GM18861 (cell line): ENCODE measurements at regions not wholly inside any gene's neighbourhood (a gene's known extent, or its start where the extent isn't known, plus 50 kb on each side); places are given as distances from the start of the nearest gene placed in this dataset.

Source experiments
- ATAC-seq: cut with Tn5 transposase; IDR thresholded peaks from one replicate; pipeline ENCODE4 v1.9.1; 2021; ENCODE audit not compliant: unreplicated experiment

DNA sequence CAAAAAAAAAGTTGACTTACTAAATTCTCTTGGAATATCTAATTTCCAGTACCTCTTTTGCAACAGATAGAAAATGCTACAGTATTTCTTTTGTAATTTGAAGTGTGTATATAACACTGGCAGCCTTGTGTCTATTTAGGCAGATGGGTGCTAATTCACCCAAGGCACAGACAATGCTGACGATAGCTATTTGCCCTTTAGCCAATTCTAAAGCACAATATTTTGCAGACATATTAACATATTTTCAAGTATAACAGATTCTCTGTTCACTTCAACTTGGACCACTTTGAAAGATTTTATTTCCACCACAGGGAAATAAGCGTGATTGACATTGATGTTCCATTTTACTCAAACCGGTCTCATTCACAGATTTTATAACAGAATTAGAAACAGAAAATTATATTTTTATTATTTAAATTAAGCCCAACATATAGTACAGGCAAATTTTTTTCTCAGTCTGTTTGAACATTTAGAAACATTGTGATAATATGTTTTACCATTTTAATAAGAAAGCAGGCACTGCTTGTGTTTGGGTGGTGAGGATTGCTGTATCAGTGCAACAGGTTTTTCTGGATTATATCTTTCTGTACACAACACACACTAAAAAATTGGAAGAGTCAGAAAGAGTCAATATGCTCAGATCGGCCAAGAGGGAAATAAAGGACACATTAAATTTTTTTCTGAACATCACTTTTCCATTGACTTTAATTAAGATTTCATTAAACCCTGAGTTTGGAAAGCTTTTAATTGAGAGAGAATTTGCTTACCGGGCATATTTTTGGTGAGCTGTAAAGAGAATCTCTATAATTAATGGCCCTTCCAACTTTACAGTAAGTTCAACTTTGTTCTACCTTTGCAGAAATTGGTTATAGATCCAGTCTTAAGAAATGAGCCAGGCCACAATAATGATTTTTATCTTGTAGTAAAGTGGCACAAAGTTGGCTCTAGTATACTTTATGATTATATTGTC is 327.3 kb upstream of the NR2F2 start:
- ATAC-seq = no peak

DNA sequence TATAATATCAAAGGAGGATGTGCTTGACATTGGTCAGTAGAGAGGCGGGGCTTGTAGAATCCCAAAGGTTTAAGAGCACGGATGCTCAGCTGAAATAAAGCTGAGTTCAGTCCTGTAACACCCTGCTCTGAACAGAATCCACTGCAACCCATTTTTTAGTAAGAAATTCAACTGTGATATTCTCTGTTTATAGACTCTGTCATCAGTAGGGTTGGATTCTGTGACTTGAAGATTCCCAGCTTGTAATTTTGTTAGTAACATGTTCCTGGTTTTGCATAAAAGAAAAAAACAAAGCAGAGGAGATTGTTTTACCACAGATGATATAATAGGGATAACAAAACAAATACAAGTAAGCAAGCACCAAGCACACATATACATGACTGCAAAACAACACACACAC is 324.6 kb upstream of the NR2F2 start:
- no peak for ATAC-seq

DNA sequence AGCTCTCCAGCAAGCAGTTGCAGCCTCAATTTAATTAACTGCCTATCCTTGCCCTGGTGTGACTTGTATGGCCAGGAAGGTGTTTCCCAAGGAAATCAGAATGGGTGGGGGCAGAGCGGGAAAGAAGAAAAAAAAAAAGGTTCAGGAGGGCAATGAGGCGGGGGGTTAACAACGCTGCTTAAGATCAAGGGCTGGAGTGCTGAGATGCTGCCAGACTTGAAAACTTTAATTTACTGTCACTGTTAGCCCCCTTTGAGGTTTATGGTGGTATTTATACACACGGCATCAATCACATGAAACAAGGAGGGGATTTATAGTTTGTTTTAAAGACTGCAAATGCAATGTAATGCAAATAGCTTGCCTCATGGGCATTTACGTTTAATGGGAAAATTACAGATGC is 319.4 kb upstream of the NR2F2 start:
- ATAC-seq = no peak

DNA sequence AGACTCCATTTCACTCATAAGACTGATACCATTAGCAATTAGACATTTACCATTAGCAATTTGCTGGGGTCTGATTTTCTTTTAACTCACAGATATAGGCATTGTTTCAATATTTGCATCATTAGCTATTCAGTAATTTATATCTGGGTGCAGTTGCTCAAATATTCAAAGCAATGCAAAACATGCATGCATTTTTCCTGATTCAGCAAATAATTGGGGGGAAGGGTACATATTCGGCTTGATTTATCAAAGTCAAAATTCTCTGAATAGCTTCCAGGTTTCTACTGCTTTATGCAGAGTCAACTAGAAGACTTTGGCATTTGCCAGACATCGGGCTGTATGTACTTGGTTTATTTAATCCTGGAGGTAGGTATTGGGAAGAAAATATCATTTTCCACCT is 315.6 kb upstream of the NR2F2 start:
- no peak for ATAC-seq

DNA sequence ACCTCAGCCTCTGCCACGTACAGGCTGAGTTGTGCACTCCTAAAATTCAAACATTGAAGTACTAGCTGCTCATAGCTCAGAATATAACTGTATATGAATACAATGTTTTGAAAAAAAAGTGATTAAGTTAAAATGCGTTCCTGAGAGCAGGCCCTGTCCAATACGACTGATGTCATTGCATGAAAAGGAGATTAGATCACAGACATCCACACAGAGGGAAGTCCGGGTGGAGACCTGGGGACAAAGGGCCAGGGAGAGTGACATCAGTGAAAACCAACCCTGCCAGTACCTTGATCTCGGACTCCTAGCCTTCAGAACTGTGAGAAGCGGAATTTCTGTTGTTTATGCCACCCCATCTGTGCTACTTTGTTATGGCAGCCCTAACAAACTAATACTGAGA is 311.4 kb upstream of the NR2F2 start:
- no peak for ATAC-seq

DNA sequence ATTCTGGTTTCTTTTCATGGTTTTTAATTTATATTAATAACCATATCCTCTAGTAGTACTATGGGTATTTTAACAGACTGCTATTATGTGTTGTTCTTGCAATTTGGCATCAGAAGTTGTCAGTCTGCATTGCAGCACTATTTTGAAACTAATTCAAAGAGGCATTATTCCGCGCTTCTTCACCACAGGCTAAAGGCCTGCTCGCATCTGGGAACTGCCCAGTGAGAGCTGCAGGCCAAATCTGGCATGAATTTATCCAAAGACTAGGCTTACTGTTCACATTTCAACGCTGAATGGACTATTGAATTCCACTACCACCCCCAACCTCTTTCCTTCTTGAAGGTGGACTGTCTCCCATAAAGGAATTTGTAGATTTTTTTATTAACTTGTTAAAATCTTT is 310.4 kb upstream of the NR2F2 start:
- ATAC-seq = no peak

DNA sequence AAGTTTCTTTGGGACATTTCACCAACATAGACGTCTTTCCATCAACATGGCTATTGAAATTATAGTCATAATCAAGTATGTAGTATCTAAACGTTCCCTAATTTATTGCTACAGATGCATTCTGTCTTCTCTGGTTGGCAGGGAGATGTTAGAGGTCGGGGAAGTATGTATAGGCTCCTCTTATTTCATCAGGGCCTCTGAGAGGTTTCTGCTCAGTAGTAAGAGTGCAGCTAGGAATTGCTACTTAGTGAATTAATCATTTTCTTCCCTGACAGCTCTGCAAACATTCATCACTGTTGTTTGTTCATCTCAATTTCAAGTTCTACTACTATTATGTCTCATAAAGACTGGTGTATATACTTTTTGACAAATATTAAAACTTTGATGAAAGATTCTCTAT is 309.7 kb upstream of the NR2F2 start:
- no peak for ATAC-seq

DNA sequence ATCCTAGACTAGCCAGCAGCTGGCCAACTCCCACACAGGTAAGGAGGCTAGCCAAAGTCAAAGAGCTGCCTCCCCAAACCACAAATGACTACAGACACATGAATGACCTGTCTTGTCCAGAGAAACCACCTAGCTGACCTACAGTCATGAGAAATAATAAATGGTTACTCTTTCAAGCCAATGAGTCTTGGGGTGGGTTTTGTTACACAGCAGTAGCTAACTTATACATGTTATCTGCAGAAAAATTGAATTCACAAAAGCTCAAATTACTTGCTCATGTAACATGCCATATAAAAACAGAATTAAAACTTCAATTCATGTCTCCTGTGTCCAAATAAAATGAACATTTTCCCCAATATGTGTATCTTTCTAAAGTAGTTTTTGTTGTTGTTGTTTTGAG is 307.4 kb upstream of the NR2F2 start:
- ATAC-seq = no peak

DNA sequence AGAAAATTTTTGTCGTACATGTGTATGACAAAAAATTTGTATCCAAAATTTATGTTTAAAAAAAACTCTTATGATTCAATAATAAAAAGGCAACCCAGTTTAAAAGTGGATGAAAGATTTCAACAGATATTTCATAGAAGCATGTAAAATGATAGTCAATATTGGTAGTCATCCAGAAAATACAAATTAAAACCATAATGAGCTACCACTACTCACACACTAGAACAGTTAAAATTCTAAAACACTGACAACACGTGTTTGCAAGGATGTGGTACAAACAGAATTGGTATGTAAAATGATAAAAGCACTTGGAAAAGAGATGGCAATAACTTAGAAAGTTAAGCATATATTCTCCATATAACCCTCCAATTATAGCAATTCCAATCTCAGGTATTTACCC is 303.0 kb upstream of the NR2F2 start:
- ATAC-seq = no peak

DNA sequence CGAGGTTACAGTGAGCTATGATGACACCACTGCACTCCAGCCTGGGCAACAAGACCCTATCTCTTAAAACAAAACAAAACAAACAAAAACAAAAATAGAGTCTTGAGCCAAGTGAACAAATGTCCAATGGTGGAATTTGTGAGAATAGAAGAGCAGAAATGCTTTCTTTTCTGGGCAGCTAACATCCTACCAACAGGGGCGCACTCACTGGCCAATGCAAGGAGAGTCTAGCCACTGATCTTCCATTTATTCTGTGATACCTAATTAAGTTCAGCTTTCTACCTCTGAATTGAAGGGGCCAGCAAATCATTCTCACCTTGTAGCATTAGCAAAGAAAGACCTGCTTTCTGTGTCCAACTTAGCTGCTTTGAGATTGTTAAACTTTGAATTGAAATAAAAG is 301.9 kb upstream of the NR2F2 start:
- no peak for ATAC-seq

DNA sequence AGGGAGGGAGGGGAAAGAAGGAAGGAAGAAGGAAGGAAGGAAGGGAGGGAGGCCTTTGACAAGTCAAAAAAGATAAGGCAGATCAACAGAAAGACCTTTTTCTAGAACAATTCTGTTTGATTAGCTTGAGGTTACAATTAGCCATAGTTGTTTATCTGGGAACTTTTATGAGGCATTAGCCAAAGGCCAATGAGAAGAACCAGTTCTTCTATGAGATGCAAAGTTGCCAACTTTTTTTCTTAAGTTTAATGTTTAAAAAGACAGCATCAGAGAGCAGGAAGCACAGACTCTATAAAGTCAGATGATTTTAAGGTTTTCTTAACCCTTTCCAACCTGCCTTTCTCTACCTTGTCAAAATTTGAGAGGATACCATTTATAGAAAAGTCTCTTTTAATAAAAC is 301.3 kb upstream of the NR2F2 start:
- no peak for ATAC-seq

DNA sequence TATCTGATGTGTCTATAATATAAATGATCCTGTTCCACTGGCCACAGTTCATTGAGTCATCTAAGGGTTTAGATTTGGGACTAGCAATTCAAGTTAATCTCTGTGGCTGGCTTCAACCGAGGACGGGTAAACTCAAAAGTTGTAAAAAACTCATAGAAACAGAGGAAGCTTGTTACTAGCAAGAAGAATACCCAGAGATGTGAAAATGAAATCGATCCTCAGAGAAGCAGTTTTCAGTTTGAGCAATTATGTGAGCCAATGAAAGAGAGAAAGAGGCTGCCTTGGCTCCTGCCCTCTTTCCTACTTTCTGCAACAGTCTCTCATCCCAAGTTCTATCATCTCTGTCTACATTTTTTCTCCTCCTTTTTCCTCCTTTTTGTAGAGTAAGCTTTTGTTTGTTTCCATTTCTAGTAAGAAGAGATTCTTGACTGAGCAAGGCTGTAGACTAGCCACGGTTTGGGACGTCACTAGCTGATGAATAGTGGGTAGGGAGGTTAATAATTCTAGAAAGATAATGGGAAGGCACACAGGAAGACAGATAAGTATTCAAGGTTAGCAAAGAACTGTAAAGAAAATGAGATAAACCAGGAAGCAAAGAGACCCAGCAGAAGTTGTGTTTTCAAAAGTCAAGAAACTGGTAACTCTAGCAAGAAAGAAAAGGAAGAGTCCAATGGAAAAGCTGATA is 298.9 kb upstream of the NR2F2 start:
- ATAC-seq = no peak

DNA sequence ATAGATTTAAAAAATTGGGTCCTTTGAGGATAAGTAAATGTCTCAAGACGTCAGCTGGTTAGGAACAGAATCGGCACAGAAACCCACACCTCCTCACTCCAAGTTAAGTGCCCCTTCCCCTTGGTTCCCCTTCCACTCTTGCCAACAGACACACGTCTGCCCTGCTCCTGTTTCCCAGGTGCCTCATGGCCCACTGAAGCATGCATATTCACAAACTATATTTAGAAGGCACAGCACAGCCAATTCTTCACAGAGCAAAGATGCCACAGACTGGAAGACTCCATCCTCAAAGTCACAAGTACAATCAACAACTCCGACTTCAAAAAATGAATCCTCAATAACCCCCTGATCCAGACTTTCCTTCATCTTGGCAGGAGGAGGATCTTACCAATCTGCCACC is 295.4 kb upstream of the NR2F2 start:
- no peak for ATAC-seq

DNA sequence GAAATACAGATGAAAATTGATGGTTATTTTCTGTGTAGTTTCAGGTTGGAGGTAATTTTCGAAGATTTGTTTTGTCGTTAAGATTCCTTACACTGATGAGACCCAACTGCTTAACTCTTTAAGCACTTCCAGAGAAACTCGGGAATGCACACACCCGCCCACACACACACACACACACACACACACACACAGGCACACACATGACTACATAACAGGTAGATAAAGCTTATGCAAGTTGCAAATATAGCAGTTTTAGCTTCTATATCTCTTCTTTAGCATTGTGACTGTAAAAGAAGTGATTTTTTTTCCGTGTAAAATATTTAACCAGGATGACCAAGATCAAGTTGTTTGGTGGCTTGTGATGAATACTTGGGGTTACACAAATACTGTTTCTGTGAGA is 294.9 kb upstream of the NR2F2 start:
- ATAC-seq = no peak

DNA sequence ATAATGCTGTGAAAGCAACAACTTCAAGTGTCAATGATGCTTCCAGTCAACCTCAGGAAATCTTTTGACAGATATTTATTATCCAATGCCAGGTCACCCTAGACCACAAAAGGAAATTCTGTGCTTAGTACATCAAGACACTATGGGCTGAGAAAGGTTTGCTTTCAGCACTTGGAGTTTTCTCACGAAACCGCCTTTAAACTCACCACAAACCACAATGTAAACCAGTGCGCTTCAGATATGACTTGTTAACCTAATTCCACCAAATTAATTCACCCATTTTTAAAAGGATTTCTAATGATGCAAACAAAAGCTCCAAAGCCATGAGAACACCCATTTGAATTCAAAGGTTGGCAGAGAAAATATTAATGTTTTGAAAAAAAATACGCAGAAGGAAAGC is 292.9 kb upstream of the NR2F2 start:
- no peak for ATAC-seq

DNA sequence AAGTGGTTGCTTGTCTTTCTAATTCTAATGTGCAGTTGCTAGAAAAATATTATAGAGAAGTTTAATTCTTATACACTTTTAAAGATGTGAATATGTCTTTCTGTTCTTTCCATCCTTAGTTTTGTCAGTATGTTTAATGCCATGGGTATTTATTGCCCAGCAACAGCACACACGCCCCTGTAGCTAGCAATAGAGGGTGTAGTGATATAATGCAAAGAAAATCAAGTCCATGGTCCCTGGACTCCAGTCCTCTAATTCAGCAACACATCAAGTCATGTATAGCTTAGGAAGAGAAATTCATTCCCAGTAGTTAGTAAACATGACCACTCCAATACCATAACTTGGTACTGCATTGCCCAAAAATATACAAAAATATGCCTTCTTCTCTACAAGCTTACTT is 292.4 kb upstream of the NR2F2 start:
- ATAC-seq = no peak

DNA sequence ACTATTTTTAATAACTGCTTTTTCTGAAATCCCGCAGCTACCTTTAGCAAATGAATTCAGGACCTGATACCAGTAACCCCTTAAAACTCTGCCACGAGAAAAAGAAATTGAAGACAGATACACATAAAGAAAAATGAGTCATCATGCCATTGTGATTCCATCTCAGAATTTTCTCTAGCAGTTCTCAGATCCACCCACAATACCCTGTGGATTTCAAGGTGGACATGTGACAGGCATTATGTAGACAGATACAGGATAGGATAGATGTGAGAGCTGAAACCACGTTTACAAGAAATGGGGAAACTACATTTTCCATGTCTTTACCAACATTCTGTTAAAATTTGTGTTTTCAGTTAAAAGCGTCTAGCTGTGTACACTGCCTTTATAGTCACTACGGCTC is 291.9 kb upstream of the NR2F2 start:
- peak; percentile 35 for ATAC-seq

DNA sequence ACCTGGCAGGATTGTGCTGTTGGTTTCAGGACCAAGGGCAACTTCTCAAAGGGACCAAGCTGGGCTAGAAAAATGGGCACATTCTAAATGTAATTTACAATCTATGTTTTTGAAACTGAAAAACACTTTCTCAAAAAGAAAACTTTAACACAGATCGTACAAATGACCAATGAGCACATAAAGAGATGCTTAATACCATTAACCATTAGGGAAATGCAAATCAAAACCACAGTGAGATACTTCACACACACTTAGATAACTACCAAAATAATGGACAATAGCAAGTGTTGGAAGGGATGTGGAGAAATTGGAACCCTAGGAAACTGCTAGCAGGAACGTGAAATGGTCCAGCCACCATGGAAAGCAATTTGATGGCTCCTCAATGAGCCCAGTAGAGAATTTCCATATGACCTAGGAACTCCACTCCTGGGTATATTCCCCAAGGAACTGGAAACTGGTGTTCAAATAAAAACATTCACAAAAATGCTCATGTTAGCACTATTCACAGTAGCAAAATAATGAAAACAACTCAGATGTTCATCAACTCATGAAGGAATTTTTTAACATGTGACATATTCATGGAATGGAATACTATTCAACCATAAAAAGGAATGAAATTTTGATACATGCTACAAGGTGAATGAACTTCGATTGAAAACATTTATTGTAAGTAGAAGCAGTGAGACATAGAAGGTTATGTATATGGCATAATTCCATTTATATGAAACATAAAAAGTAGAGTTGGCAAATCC is 288.3 kb upstream of the NR2F2 start:
- no peak for ATAC-seq

DNA sequence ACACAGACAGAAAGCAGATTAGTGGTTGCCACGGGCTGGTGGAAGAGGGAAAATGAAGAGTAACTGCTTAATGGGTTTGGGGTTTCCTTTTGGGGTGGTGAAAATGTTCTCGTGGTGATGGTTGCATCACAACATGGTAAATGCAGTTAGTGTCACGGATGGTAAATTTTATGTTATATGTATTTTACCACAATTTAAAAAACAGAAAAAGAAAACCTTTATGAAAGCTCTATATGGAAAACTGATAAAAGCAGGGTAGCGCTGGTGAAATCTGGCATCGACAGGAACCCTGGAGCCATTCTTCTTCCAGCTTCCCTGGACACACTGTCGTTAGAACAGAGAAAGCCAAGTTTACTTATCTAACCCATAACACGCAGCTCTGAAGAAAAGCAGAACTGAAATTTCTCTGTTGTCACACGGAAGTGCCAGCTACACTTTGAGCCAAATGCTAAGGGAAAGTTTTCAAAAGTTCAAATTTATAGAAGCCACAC is 287.7 kb upstream of the NR2F2 start:
- ATAC-seq = peak; percentile 77

DNA sequence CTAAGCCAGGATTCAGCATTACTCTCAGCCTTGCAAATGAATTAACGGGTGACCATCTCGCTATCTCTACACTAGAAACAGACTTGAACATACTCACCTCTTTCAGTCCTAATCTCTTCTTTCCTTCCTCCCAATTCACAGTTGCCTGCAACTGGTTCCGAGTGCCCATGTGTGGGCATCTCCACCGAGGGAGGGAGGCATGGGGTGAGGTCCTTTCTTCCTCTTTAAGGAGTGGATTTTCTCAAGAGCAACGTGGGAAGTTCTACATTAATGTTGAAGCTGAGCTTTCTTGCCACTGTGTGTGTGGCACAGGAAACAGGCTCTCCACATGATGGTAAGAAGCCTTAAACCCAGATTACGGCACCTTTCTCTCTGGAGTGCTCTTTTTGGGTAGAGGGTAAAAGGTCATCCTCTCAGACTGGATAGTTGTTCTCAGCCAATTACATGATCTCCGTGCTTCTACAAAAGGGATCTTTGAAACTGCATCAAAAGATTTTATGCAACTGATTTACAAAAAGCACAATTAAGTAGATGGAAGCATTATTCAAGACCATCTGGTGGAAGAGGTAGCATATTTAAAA is 286.8 kb upstream of the NR2F2 start:
- ATAC-seq = no peak

DNA sequence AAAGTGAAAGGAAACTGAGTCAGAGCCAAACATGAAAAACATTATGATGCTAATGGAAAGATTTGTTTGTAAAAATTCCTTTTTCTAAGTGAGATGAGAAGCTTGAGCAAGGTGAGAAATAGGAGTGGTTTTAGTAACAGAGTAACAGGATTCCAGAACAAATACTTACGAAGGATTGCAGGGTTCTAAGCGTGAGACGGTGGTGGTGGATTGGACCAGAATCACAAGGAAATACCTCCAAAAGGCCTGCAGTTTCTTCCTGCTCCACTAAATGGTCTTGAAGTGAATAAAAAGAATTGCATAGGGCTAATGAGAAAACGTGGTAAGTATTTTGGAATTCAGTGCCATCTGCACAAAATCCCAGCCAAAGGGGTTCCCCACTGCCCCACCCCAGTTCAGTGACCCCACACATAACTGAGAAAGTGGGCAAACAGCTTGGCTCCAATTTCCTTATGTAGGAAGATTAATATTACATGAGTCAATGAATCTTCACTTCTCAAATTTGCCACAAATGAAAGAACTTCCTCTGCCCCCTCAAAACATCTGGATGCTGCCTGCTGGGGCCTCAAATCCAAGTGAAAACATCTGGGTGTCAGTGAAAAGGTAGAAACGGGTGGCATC is 283.8 kb upstream of the NR2F2 start:
- ATAC-seq = no peak
